ENCODE measurements at regions not wholly inside any gene's neighbourhood (a gene's known extent, or its start where the extent isn't known, plus 50 kb on each side); places are given as distances from the start of the nearest gene placed in this dataset.

GRCh38 chr1:178660461-178660860 lies 64.6 kb upstream of the RALGPS2 start:
- TF ChIP-seq CTCF (IDR thresholded peaks at IDR 0.05; ENCODE audit: low read depth, low read length), result no peak
- no peak for TF ChIP-seq EZH2phosphoT487 (IDR thresholded peaks at IDR 0.05; ENCODE audit: low read depth)
